Ramos (cell line): ENCODE measurements at regions not wholly inside any gene's neighbourhood (a gene's known extent, or its start where the extent isn't known, plus 50 kb on each side); places are given as distances from the start of the nearest gene placed in this dataset.
"Not testable (repeated sequence)": the region's sequence is repeated elsewhere in the genome, so short reads cannot be mapped to it uniquely, and the experiment has no call there.

ENCODE experiments used
- in situ Hi-C: fragments of 300-500 bp; cut with MboI; formaldehyde crosslinking; loops from one replicate; pipeline ENCODE4 v1.14.3; 2022; ENCODE audit warnings: low sequenced_read_pairs; ENCODE audit not compliant: unreplicated experiment

DNA sequence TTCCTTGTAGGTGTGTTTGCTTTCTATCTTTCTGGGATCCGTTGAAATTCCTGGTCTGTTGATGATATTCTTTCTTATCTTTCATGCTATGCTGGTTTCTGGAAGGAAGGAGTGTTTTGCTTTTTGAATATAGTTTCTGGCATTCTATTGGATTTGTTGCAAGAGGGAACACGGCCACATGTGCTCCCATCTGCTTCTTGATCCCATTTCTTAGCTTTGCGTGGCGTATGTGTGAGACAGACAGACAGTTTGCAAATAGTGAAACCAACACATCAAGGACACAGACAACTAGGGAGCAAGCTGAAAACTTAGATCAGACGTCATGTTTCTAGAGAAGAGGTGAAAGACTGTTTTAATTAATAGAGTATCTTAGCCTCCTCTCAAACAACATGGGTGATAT lies 261.9 kb upstream of the PUDP start:
- in situ Hi-C loops, result no loop called here

GRCh38 chrX:7399373-7399772 lies 251.4 kb upstream of the PUDP start:
- in situ Hi-C loops, result no loop called here

GRCh38 chrX:7390441-7390840 lies 242.5 kb upstream of the PUDP start:
- in situ Hi-C loops, result no loop called here

- in situ Hi-C loops, result no loop called here
These were observed 241.6 kb upstream of the PUDP start for GRCh38 chrX:7389576-7389975.

DNA sequence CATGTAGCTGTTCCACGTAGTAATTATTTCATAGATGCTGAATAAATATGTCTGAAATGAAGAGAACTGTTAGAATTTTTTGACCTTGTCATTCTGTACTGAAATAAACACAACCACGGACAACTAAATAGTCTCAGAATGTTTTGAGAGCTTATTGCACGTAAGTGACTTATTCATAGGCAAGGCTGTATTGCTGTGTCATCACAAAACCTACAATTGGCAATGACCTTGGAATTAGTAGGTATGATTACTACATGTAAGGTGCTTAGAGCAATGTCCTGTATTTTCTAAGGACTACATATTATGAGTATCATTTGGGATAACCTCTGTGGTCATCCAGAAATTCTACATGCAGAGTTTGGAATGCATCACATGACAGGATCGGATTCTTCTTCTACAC lies 237.2 kb upstream of the PUDP start:
- in situ Hi-C loops, result no loop called here

- in situ Hi-C loops, result no loop called here
These were observed 230.5 kb upstream of the PUDP start for GRCh38 chrX:7378406-7378805.

- in situ Hi-C loops, result no loop called here
These were observed 225.0 kb upstream of the PUDP start for GRCh38 chrX:7372825-7373525.

GRCh38 chrX:7362111-7362510 lies 214.2 kb upstream of the PUDP start:
- in situ Hi-C loops, result no loop called here

GRCh38 chrX:7351926-7352325 lies 204.0 kb upstream of the PUDP start:
- in situ Hi-C loops, result no loop called here

GRCh38 chrX:7347465-7347864 lies 199.5 kb upstream of the PUDP start:
- in situ Hi-C loops, result no loop called here

DNA sequence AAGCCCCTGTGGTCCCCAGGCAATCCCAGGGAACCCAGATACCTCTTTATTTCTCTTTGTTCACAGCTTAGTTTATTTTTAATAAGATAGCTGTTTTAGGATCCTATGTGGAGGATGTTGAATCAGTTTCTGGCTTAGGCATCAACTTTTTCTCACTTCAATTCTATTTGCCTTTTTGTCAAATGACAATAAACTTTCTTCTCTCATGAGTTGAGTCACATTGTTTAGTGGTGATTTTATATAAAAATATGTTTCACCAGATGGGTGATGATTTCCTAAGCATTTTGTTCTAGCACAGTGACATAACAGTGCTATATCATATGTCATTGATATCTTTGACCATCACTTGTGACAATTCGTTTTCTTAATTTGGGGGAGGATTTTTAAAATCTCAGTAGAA lies 198.1 kb upstream of the PUDP start:
- in situ Hi-C loops, result no loop called here

DNA sequence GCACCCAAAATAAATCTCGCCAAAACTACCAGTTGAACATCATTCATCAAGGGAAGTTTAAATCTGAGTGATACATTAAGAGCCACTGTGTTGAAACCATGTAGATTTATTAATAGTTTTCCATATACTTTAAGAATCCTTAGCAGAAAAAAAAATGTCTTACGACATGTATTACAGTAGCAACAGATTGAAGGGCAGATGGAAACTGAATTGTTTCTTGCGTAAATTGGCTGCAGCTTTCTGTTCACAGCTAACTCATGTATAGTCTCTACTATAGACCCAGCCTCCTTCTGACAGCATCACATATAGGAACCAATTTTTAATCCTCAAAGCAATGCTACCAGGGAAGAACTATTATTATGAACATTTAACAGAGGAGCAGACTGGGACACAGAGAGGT lies 195.2 kb upstream of the PUDP start:
- in situ Hi-C loops, result no loop called here

- in situ Hi-C loops, result not testable (repeated sequence)
These were observed 187.9 kb upstream of the PUDP start for GRCh38 chrX:7335816-7336362.

DNA sequence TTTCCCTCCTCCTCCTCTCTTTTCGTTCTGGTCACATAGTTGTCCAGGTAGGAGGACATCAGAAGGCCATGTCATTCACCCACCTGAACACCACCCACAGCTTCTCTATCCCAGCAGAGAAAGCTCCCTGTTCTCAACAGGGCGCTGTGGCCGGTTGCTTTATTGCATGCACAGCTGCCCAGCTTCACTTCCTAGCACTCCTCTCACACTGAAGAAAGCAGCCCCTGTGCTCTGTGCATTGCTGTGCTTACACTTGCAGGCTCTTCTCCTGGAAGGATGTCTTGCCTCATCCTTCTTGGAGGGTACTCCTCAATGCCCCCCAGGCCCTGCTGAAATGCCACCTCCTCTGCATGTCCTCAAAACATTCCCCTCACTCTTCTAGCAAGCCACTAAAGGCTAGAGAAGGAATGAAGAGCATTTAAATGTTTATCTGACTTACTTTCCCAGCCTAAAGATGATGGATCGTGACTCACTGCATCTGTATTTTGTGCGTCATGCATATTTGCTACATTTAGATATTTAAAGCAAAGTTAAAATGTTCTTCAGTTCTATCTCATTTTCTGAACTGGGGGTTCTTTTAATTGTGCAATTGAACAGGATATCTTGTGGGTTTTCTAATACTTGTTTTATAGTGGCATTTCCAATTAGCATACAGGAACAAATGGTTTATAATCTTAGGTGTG lies 186.4 kb upstream of the PUDP start:
- in situ Hi-C loops, result no loop called here

DNA sequence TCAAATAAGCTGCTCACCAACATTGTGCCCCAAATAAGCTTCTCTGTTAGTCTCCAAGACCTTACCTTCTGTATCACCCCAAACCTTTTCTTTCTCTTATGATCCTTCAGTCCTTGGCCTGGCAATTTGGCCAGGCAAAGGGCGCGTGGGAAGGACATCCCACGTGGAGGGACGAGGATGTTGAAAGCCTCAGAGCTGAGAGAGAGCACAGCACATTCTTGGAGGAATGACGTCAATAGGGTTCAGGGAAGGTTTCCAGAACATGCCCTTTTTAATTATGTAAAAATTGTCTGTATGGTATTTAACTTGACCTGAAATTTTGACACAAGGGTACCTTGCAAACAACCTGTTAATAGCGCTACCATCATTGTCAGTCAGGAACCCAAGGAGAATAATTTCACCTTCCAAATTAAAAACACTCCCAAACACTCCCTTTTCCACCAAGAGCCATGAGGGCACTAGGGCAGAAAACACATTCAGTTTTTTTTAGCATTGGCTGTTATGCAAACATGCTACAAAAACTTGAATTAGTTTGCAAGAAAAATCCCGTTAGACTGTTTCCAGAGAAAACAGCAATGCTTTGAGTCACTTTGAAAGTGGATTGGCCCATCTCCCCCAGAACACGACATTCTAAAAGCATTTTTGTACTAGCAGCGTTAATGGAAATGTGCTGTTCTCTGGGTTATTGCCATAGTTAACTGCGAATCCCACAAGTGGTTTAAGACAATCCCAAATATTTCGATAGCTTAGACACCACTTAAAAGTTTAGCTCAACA lies 183.2 kb upstream of the PUDP start:
- in situ Hi-C loops, result no loop called here

DNA sequence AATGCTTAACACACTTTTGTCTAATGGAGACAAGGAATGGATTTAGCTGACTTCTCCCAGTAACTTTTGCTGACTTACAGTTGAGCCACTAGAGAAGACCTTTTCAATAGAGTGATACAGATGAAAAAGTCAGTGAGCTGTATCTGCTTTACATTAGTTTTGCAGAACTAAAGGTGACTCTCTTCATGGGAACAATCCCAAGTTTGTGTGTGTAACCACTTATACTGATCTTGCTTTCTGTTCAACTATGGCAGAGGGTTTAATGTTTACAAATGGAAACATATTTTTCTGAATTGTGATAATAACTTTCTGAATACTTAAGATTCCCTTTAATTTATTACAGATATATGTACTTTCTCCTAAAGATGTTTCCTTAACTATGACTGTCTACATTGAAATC lies 182.6 kb upstream of the PUDP start:
- in situ Hi-C loops, result no loop called here

DNA sequence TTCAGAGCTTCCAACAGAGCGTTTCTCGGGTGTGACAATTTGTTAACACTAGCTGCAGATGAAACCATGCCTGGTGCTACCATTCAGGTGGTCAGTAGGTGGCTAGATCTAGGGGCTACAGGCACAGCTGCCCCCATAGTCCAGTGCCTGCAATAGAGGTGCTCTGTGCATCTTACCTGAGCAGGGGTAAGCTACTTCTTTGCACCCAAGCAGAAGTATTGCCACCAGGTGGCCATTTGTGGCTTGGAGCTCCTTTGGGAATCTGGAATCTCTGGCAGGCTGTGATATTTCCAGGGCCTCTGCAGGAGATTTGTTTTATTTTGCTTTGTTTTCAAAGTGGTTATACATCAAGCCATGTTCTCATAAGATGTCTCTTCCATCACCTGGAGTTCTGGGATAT lies 170.7 kb upstream of the PUDP start:
- in situ Hi-C loops, result no loop called here

DNA sequence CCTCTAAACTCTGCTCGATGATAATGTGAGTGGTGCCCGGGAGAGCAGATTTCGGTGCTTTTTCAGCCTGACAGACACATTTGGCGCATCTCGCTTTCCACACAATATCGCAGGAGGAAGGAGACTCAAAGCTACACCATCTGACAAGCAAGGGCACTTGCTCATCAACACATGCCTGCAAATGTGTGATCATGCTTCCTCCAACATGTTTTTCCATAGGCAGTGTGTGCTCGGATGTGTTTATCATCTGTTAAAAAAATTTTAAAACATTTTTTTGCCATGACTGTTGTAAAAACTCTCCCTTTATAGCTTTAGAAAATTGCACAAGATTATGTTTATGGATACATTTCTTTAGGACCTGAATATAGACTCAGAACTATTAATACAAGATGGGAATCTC lies 170.3 kb upstream of the PUDP start:
- in situ Hi-C loops, result no loop called here

DNA sequence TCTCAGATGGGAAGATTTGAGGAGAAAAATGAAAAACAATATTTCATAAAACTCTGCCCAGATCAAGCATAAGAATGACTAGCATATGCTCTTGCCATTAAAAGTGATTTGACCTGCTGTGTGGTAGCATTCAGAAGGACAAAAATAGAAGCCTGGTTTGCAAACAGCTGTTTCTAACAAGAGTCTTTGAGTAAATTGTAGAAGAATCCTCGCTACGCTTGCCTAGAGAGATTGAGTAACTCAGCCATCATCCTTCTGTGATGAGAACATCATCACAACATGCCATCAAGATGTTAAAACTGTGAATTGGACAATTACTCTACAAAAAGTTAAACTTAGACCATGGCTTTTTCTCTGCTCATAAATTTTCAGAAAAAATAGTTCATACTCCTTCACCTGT lies 168.9 kb upstream of the PUDP start:
- in situ Hi-C loops, result no loop called here

GRCh38 chrX:7316280-7316679 lies 168.3 kb upstream of the PUDP start:
- in situ Hi-C loops, result no loop called here

DNA sequence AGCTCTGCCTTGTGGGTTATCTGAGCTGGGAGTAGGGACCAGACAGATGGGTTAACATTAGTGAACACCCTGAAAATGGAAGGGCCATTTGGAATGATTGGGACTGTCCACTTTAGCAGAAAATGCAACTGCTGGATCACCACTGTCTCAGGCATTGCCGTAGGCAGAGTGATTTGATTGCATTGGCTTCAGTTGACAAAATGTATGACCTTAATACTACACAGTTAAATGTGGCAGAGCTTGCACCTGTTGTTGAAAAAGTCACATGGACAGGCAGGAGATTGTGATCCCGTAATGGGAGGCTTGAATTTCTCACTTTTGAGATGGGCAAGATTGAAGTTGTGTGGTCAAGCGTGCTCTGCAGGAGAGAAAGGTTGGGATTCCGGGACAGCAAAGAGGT lies 166.5 kb upstream of the PUDP start:
- in situ Hi-C loops, result no loop called here
